OCI-LY3 (cell line): ENCODE measurements at regions not wholly inside any gene's neighbourhood (a gene's known extent, or its start where the extent isn't known, plus 50 kb on each side); places are given as distances from the start of the nearest gene placed in this dataset.

Source experiments
- H2AFZ ChIP-seq: fragments of 200-600, 300-600 bp; shearing (Covaris generic); 2 replicates; pipeline ENCODE4 v1.6.0; 2014; ENCODE audit warnings: antibody characterized with exemption, low read depth, low read length
- H3K27ac ChIP-seq: fragments of 200-600, 300-600 bp; sonication (generic); 2 replicates; pipeline ENCODE4 v1.5.1; 2014; ENCODE audit warnings: mild to moderate bottlenecking, low read length, moderate library complexity, mixed read lengths
- H3K27me3 ChIP-seq: fragments of 200-600, 300-600 bp; sonication (generic); 2 replicates; pipeline ENCODE4 v1.6.1; 2014; ENCODE audit warnings: low read depth, low read length, mixed read lengths
- H3K36me3 ChIP-seq: fragments of 200-600, 300-600 bp; sonication (generic); replicated peaks from 2 replicates; pipeline ENCODE3; 2014; ENCODE audit warnings: low read depth, low read length, mixed read lengths
- H3K4me1 ChIP-seq: fragments of 300-600, 200-600 bp; sonication (generic); 2 replicates; pipeline ENCODE4 v1.6.1; 2014; ENCODE audit warnings: low read length, mixed read lengths
- H3K4me2 ChIP-seq: fragments of 200-600, 300-600 bp; sonication (generic); 2 replicates; pipeline ENCODE4 v1.6.1; 2014; ENCODE audit warnings: low read length, mixed read lengths
- H3K4me3 ChIP-seq: fragments of 300-600, 200-600 bp; sonication (generic); 2 replicates; pipeline ENCODE4 v1.5.1; 2014; ENCODE audit warnings: antibody characterized with exemption, mild to moderate bottlenecking, low read length, moderate library complexity
- H3K79me2 ChIP-seq: fragments of 300-600, 200-600 bp; shearing (Covaris generic); 2 replicates; pipeline ENCODE4 v1.6.1; 2014; ENCODE audit warnings: mild to moderate bottlenecking, low read length, mixed read lengths
- H3K9ac ChIP-seq: fragments of 300-600, 200-600 bp; shearing (Covaris generic); 2 replicates; pipeline ENCODE4 v1.6.0; 2014; ENCODE audit warnings: mild to moderate bottlenecking, low read length, moderate library complexity
- H3K9me3 ChIP-seq: fragments of 200-600, 300-600 bp; shearing (Covaris generic); 2 replicates; pipeline ENCODE4 v1.6.1; 2014; ENCODE audit warnings: low read length, mixed read lengths; ENCODE audit not compliant: insufficient read depth
- H4K20me1 ChIP-seq: fragments of 200-600, 300-600 bp; sonication (generic); 2 replicates; pipeline ENCODE4 v1.6.1; 2016; ENCODE audit warnings: low read length, mixed read lengths; ENCODE audit not compliant: insufficient read depth
- CTCF ChIP-seq: fragments of 200-600, 300-600 bp; sonication (generic); IDR thresholded peaks from 2 replicates; pipeline ENCODE4 v1.5.1; 2014; ENCODE audit warnings: antibody characterized with exemption, low read length, low read depth
- EZH2phosphoT487 ChIP-seq: fragments of 200-600 bp; shearing (Covaris generic); IDR thresholded peaks from 2 replicates; pipeline ENCODE4 v1.6.1; 2018; ENCODE audit warnings: antibody characterized with exemption, mixed run types, low read depth

GRCh38 chr10:55203874-55204273, 402.8 kb upstream of the PCDH15 start:
- H3K4me3 ChIP-seq = no peak overlapping the region
- no peak overlapping the region for H3K9ac ChIP-seq
- H3K4me1 ChIP-seq = peaks cover 11% of the 10 kb centered on the region
- H3K79me2 ChIP-seq = no peaks in the 10 kb centered on the region
- no peak overlapping the region for H2AFZ ChIP-seq
- no peak for TF ChIP-seq EZH2phosphoT487
- TF ChIP-seq CTCF = no peak
- no peaks in the 10 kb centered on the region for H3K27me3 ChIP-seq
- H4K20me1 ChIP-seq = no peaks in the 10 kb centered on the region
- H3K27ac ChIP-seq = no peak overlapping the region
- H3K4me2 ChIP-seq = peak overlapping the region; percentile 24; the same call in 1 of the 2 replicates
- H3K9me3 ChIP-seq = no peaks in the 10 kb centered on the region
- H3K36me3 ChIP-seq = no peaks in the 10 kb centered on the region

GRCh38 chr10:55203319-55203718, 402.3 kb upstream of the PCDH15 start:
- Histone ChIP-seq H3K4me1 (peaks cover 11% of the 10 kb centered on the region), H3K4me2 (peak overlapping the region; percentile 24; the same call in 1 of the 2 replicates), H3K27ac (no peak overlapping the region), H3K27me3 (no peaks in the 10 kb centered on the region), H3K79me2 (no peaks in the 10 kb centered on the region), H4K20me1 (no peaks in the 10 kb centered on the region), H3K4me3 (no peak overlapping the region), H3K9me3 (no peaks in the 10 kb centered on the region), H3K36me3 (no peaks in the 10 kb centered on the region), H2AFZ (no peak overlapping the region), H3K9ac (no peak overlapping the region)
- TF ChIP-seq CTCF (no peak), EZH2phosphoT487 (no peak)

- no peak overlapping the region for H3K4me3 ChIP-seq
- no peaks in the 10 kb centered on the region for H3K36me3 ChIP-seq
- H4K20me1 ChIP-seq = no peaks in the 10 kb centered on the region
- H3K9ac ChIP-seq = no peak overlapping the region
- no peak for TF ChIP-seq CTCF
- TF ChIP-seq EZH2phosphoT487 = no peak
- no peak overlapping the region for H3K27ac ChIP-seq
- H3K4me1 ChIP-seq = peaks cover 11% of the 10 kb centered on the region
- no peak overlapping the region for H3K4me2 ChIP-seq
- no peaks in the 10 kb centered on the region for H3K79me2 ChIP-seq
- H3K9me3 ChIP-seq = no peaks in the 10 kb centered on the region
- no peaks in the 10 kb centered on the region for H3K27me3 ChIP-seq
- no peak overlapping the region for H2AFZ ChIP-seq
Observed at GRCh38 chr10:55200020-55200419, 399.0 kb upstream of the PCDH15 start.

- Histone ChIP-seq H3K27ac (no peak overlapping the region), H3K4me2 (no peak overlapping the region), H3K9ac (no peak overlapping the region), H3K79me2 (no peaks in the 10 kb centered on the region), H3K9me3 (no peaks in the 10 kb centered on the region), H3K36me3 (no peaks in the 10 kb centered on the region), H3K4me1 (no peaks in the 10 kb centered on the region), H3K4me3 (no peak overlapping the region), H4K20me1 (no peaks in the 10 kb centered on the region), H3K27me3 (no peaks in the 10 kb centered on the region), H2AFZ (no peak overlapping the region)
- TF ChIP-seq EZH2phosphoT487 (no peak), CTCF (no peak)
Observed at GRCh38 chr10:55191236-55191860, 390.3 kb upstream of the PCDH15 start.
